PC-9 (cell line): ENCODE measurements at regions not wholly inside any gene's neighbourhood (a gene's known extent, or its start where the extent isn't known, plus 50 kb on each side); places are given as distances from the start of the nearest gene placed in this dataset.

Experiments
- BruUV-seq: library from RNA; stranded (reverse); fragments of 400-500 nt; replicated peaks from 2 replicates; lab custom pipeline; 2021; lab: Mats Ljungman, UMichigan
- CTCF ChIA-PET: fragments of 300-600 bp; sonication (Branson Sonifier 250); formaldehyde crosslinking; loops from one replicate; lab custom pipeline; 2022; ENCODE audit warnings: antibody characterized with exemption; lab: Charles Lee
- POLR2A ChIA-PET: fragments of 300-600 bp; sonication (Branson Sonifier 250); formaldehyde crosslinking; loops from one replicate; lab custom pipeline; 2022; ENCODE audit warnings: antibody characterized with exemption; ENCODE audit not compliant: unreplicated experiment; lab: Charles Lee
- DNase-seq, 2 experiments: peaks; one replicate each; pipeline versions ENCODE4 v3.0.0 to v3.0.0-alpha.2; 2015 to 2022; ENCODE audit warnings: mixed read lengths in 1 of 2
- H2AFZ ChIP-seq: fragments of 200-600 bp; sonication (generic); 2 replicates; pipeline ENCODE4 v1.8.1; 2017; ENCODE audit warnings: antibody characterized with exemption
- H3F3A ChIP-seq: fragments of 200-600 bp; sonication (generic); 2 replicates; pipeline ENCODE4 v1.8.1; 2017; ENCODE audit warnings: antibody characterized with exemption, mild to moderate bottlenecking, low read depth; ENCODE audit not compliant: insufficient read depth
- H3K27ac ChIP-seq: fragments of 200-600 bp; sonication (generic); 2 replicates; pipeline ENCODE4 v1.6.1; 2016; ENCODE audit warnings: mixed run types
- H3K27me3 ChIP-seq: fragments of 200-600 bp; sonication (generic); 2 replicates; pipeline ENCODE4 v1.6.1; 2016; ENCODE audit warnings: low read depth, mixed run types; ENCODE audit not compliant: insufficient read depth
- H3K36me3 ChIP-seq: fragments of 200-600 bp; sonication (generic); 2 replicates; pipeline ENCODE4 v1.6.1; 2016; ENCODE audit warnings: low read depth, mixed run types
- H3K4me1 ChIP-seq: fragments of 200-600 bp; sonication (generic); replicated peaks from 2 replicates; pipeline ENCODE4 v1.6.1; 2016; ENCODE audit warnings: mixed run types; ENCODE audit not compliant: insufficient read depth
- H3K4me2 ChIP-seq: fragments of 200-600 bp; sonication (generic); 2 replicates; pipeline ENCODE4 v1.6.1; 2017; ENCODE audit warnings: mixed run types
- H3K4me3 ChIP-seq: fragments of 200-600 bp; sonication (generic); 2 replicates; pipeline ENCODE4 v1.6.1; 2016; ENCODE audit warnings: mixed run types
- H3K79me2 ChIP-seq: fragments of 200-600 bp; sonication (generic); 2 replicates; pipeline ENCODE4 v1.6.1; 2017; ENCODE audit warnings: low read depth, mixed run types
- H3K9me2 ChIP-seq: fragments of 200-600 bp; sonication (generic); 2 replicates; pipeline ENCODE4 v1.8.1; 2017; ENCODE audit warnings: mild to moderate bottlenecking; ENCODE audit not compliant: insufficient read depth
- H3K9me3 ChIP-seq: fragments of 200-600 bp; sonication (generic); 2 replicates; pipeline ENCODE4 v1.8.1; 2016; ENCODE audit warnings: low read depth; ENCODE audit not compliant: insufficient read depth
- H4K20me1 ChIP-seq: fragments of 200-600 bp; sonication (generic); 2 replicates; pipeline ENCODE4 v1.8.1; 2017; ENCODE audit not compliant: insufficient read depth
- CTCF ChIP-seq: fragments of 200-600 bp; sonication (generic); conservative IDR thresholded peaks from 2 replicates; pipeline ENCODE4 v1.6.1; 2017; ENCODE audit warnings: mixed run types, antibody characterized with exemption, mild to moderate bottlenecking, moderate library complexity
- EZH2 ChIP-seq: fragments of 200-600 bp; sonication (generic); IDR thresholded peaks from 2 replicates; pipeline ENCODE4 v1.8.0; 2017; ENCODE audit warnings: antibody characterized with exemption, low read depth
- intact Hi-C: fragments of 100-400 bp; cut with micrococcal nuclease; formaldehyde crosslinking; loops from one replicate; pipeline ENCODE4 v1.10.0; 2022; ENCODE audit not compliant: unreplicated experiment

GRCh38 chr2:215779912-215780311 lies 233.4 kb downstream of the MREG start:
- POLR2A ChIA-PET, result no interaction called here
- H3F3A ChIP-seq, result no peaks in the 10 kb centered on the region
- intact Hi-C loops, result no loop called here
- no peaks in the 10 kb centered on the region for H3K9me2 ChIP-seq
- no peak overlapping the region for H3K4me2 ChIP-seq
- no peaks in the 10 kb centered on the region for H3K27me3 ChIP-seq
- no peaks in the 10 kb centered on the region for H3K79me2 ChIP-seq
- TF ChIP-seq CTCF, result no peak
- H3K36me3 ChIP-seq, result no peaks in the 10 kb centered on the region
- no peaks in the 10 kb centered on the region for H3K4me1 ChIP-seq
- no peaks in the 10 kb centered on the region for H3K9me3 ChIP-seq
- DNase-seq, result no peak
- H4K20me1 ChIP-seq, result no peaks in the 10 kb centered on the region
- no peak overlapping the region for H2AFZ ChIP-seq
- no TSS peak for BruUV-seq
- H3K27ac ChIP-seq, result no peak overlapping the region
- H3K4me3 ChIP-seq, result no peak overlapping the region
- CTCF ChIA-PET, result no interaction called here

GRCh38 chr2:215777465-215778044 lies 235.8 kb downstream of the MREG start:
- no peaks in the 10 kb centered on the region for H3F3A ChIP-seq
- no peak for DNase-seq
- no peaks in the 10 kb centered on the region for H4K20me1 ChIP-seq
- H3K9me3 ChIP-seq, result no peaks in the 10 kb centered on the region
- CTCF ChIA-PET, result no interaction called here
- intact Hi-C loops, result no loop called here
- H3K4me1 ChIP-seq, result peaks cover 13% of the 10 kb centered on the region; the same call in 1 of the 2 replicates
- H3K4me3 ChIP-seq, result no peak overlapping the region
- no peak overlapping the region for H3K27ac ChIP-seq
- POLR2A ChIA-PET, result no interaction called here
- no peaks in the 10 kb centered on the region for H3K36me3 ChIP-seq
- no peaks in the 10 kb centered on the region for H3K9me2 ChIP-seq
- H3K79me2 ChIP-seq, result no peaks in the 10 kb centered on the region
- H2AFZ ChIP-seq, result no peak overlapping the region
- BruUV-seq, result no TSS peak
- no peaks in the 10 kb centered on the region for H3K27me3 ChIP-seq
- TF ChIP-seq EZH2 (no peak), CTCF (no peak)
- no peak overlapping the region for H3K4me2 ChIP-seq

- intact Hi-C loops, result no loop called here
- ChIA-PET POLR2A (no interaction called here), CTCF (no interaction called here)
- Histone ChIP-seq H3K9me3 (peaks cover 4% of the 10 kb centered on the region; the same call in 1 of the 2 replicates), H3K4me1 (peaks cover 22% of the 10 kb centered on the region; the same call in 1 of the 2 replicates), H3K36me3 (no peaks in the 10 kb centered on the region), H2AFZ (no peak overlapping the region), H3K27me3 (no peaks in the 10 kb centered on the region), H3F3A (no peaks in the 10 kb centered on the region), H4K20me1 (no peaks in the 10 kb centered on the region), H3K9me2 (no peaks in the 10 kb centered on the region), H3K4me2 (no peak overlapping the region), H3K27ac (no peak overlapping the region), H3K4me3 (no peak overlapping the region), H3K79me2 (no peaks in the 10 kb centered on the region)
- DNase-seq, result no peak
- TF ChIP-seq EZH2 (no peak), CTCF (no peak)
- BruUV-seq, result no TSS peak
These were observed 238.2 kb downstream of the MREG start for GRCh38 chr2:215775106-215775505.
